Breast epithelium (tissue), 3 donors: ENCODE measurements at regions not wholly inside any gene's neighbourhood (a gene's known extent, or its start where the extent isn't known, plus 50 kb on each side); places are given as distances from the start of the nearest gene placed in this dataset.

ENCODE experiments used
- POLR2A ChIP-seq: fragments of 450-650 bp; IDR thresholded peaks from one replicate; pipeline ENCODE4 v1.6.1; 2016; ENCODE audit warnings: antibody characterized with exemption, mild to moderate bottlenecking, moderate library complexity
- TF ChIP-seq, protein P1 (sequence below), 3 donors: fragments of 450-650 bp; IDR thresholded peaks; one replicate each; pipeline ENCODE4 v1.5.1; 2016 to 2017; ENCODE audit warnings: antibody characterized with exemption in 3 of 3, mild to moderate bottlenecking in 3 of 3, moderate library complexity in 3 of 3

- TF ChIP-seq, protein P1, sequence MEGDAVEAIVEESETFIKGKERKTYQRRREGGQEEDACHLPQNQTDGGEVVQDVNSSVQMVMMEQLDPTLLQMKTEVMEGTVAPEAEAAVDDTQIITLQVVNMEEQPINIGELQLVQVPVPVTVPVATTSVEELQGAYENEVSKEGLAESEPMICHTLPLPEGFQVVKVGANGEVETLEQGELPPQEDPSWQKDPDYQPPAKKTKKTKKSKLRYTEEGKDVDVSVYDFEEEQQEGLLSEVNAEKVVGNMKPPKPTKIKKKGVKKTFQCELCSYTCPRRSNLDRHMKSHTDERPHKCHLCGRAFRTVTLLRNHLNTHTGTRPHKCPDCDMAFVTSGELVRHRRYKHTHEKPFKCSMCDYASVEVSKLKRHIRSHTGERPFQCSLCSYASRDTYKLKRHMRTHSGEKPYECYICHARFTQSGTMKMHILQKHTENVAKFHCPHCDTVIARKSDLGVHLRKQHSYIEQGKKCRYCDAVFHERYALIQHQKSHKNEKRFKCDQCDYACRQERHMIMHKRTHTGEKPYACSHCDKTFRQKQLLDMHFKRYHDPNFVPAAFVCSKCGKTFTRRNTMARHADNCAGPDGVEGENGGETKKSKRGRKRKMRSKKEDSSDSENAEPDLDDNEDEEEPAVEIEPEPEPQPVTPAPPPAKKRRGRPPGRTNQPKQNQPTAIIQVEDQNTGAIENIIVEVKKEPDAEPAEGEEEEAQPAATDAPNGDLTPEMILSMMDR (IDR thresholded peaks at IDR 0.05), result no peak
- no peak for TF ChIP-seq POLR2A
These were observed 154.8 kb upstream of the CHODL start for GRCh38 chr21:18089786-18090185.
